Activated CD4-positive, alpha-beta memory T cell treated with anti-CD3 and anti-CD28 coated beads, Interleukin-2, amount 10 ng/mL, durations not matched to agents 7 days and 5 days (primary cell): ENCODE measurements at regions not wholly inside any gene's neighbourhood (a gene's known extent, or its start where the extent isn't known, plus 50 kb on each side); places are given as distances from the start of the nearest gene placed in this dataset.

Experiments
- CTCF ChIA-PET: fragments of 350-600 bp; sonication (Branson Sonifier 250); formaldehyde crosslinking; loops from one replicate; lab custom pipeline; 2021; ENCODE audit warnings: antibody characterized with exemption, inconsistent platforms; lab: Charles Lee
- POLR2A ChIA-PET: fragments of 350-600 bp; sonication (Branson Sonifier 250); formaldehyde crosslinking; loops from one replicate; lab custom pipeline; 2021; ENCODE audit warnings: antibody characterized with exemption; lab: Charles Lee
- DNase-seq: peaks from one replicate; pipeline ENCODE4 v3.0.0-alpha.2; 2020
- H3K27ac Mint-ChIP-seq: one replicate; pipeline ENCODE4 v1.8.0; 2021; ENCODE audit warnings: mild to moderate bottlenecking, mixed read lengths
- H3K27me3 Mint-ChIP-seq: one replicate; pipeline ENCODE4 v1.8.0; 2021; ENCODE audit warnings: mixed read lengths
- H3K36me3 Mint-ChIP-seq: one replicate; pipeline ENCODE4 v1.8.0; 2021; ENCODE audit warnings: low read depth, mixed read lengths
- H3K4me1 Mint-ChIP-seq: one replicate; pipeline ENCODE4 v1.8.0; 2021; ENCODE audit warnings: mixed read lengths
- H3K4me3 Mint-ChIP-seq: one replicate; pipeline ENCODE4 v1.8.0; 2021; ENCODE audit warnings: mild to moderate bottlenecking, mixed read lengths
- H3K9me3 Mint-ChIP-seq: one replicate; pipeline ENCODE4 v1.8.0; 2021; ENCODE audit warnings: mixed read lengths

DNA sequence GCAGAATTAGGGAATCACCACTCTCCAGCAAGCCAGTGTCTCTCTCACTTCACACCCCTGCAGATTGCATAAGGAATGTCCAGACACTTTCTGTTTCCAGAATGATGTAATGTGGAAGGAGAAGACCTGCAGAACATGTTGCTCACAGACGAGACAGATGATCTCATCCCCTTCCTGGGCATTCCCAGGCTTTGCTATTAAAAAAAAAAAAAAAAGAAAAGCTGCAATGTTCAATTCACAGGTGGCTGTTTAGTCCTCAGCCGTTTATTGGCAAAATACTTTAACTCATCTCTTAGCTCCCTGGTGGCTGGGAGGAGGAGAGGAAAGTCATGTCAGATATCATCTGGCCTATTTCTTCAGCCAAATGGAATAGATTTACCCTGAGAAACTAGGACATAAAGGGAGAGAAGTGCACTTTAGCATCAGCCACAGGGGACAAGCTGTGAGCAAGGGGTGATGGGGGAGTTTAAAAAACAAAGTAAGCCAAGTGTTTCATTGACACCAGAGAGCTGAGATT lies 95.9 kb upstream of the TNC start:
- Mint-ChIP-seq H3K27me3 (peaks cover 20% of the 10 kb centered on the region), H3K36me3 (no peaks in the 10 kb centered on the region), H3K27ac (no peak overlapping the region), H3K4me1 (peaks cover 18% of the 10 kb centered on the region), H3K4me3 (no peak overlapping the region), H3K9me3 (no peaks in the 10 kb centered on the region)
- POLR2A ChIA-PET = no interaction called here
- DNase-seq = no peak
- CTCF ChIA-PET = no interaction called here

GRCh38 chr9:115216873-115217272 lies 98.9 kb upstream of the TNC start:
- no peaks in the 10 kb centered on the region for H3K4me1 Mint-ChIP-seq
- ChIA-PET CTCF (no interaction called here), POLR2A (no interaction called here)
- H3K36me3 Mint-ChIP-seq = no peaks in the 10 kb centered on the region
- H3K9me3 Mint-ChIP-seq = no peaks in the 10 kb centered on the region
- H3K27me3 Mint-ChIP-seq = peaks cover 14% of the 10 kb centered on the region
- DNase-seq = no peak
- H3K4me3 Mint-ChIP-seq = no peak overlapping the region
- no peak overlapping the region for H3K27ac Mint-ChIP-seq

- DNase-seq = no peak
- ChIA-PET CTCF (no interaction called here), POLR2A (interaction anchor here (0.8 kb wide), 1 partner anchor 10 kb away, joined by 3 read pairs; no protein-coding TSS in a partner anchor)
- H3K36me3 Mint-ChIP-seq = no peaks in the 10 kb centered on the region
- H3K4me1 Mint-ChIP-seq = no peaks in the 10 kb centered on the region
- no peak overlapping the region for H3K27ac Mint-ChIP-seq
- H3K9me3 Mint-ChIP-seq = no peaks in the 10 kb centered on the region
- H3K27me3 Mint-ChIP-seq = peaks cover 26% of the 10 kb centered on the region
- no peak overlapping the region for H3K4me3 Mint-ChIP-seq
These were observed 102.5 kb upstream of the TNC start for GRCh38 chr9:115220319-115221005.

GRCh38 chr9:115223471-115223870 lies 105.5 kb upstream of the TNC start:
- POLR2A ChIA-PET = no interaction called here
- no peaks in the 10 kb centered on the region for H3K36me3 Mint-ChIP-seq
- H3K27me3 Mint-ChIP-seq = peaks cover 24% of the 10 kb centered on the region
- H3K9me3 Mint-ChIP-seq = no peaks in the 10 kb centered on the region
- H3K4me1 Mint-ChIP-seq = no peaks in the 10 kb centered on the region
- H3K4me3 Mint-ChIP-seq = no peak overlapping the region
- DNase-seq = no peak
- CTCF ChIA-PET = no interaction called here
- H3K27ac Mint-ChIP-seq = no peak overlapping the region

- Mint-ChIP-seq H3K36me3 (no peaks in the 10 kb centered on the region), H3K9me3 (no peaks in the 10 kb centered on the region), H3K27ac (no peak overlapping the region), H3K4me3 (no peak overlapping the region), H3K27me3 (peaks cover 26% of the 10 kb centered on the region), H3K4me1 (no peaks in the 10 kb centered on the region)
- CTCF ChIA-PET = no interaction called here
- no peak for DNase-seq
- POLR2A ChIA-PET = no interaction called here
These were observed 107.6 kb upstream of the TNC start for GRCh38 chr9:115225459-115226116.

DNA sequence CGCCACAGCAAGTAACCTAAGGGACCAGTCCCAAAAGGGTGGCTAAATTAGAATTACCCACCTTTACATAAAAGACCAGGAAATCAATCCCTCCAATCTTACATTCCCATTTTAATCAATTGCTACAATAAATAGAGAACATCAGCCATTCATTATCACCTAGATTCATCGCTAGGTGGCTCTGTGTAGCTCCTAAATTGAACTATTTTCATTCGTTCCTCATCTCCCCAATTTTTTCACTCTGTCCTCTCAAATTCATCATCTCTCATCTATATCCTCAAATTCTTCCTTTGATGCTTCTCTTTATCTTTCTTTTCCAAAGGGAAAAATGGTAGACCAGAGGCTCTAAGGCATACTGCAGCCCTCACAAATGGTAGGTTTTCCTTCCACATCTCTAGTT lies 108.2 kb upstream of the TNC start:
- peaks cover 26% of the 10 kb centered on the region for H3K27me3 Mint-ChIP-seq
- no peak overlapping the region for H3K4me3 Mint-ChIP-seq
- ChIA-PET POLR2A (no interaction called here), CTCF (no interaction called here)
- no peaks in the 10 kb centered on the region for H3K4me1 Mint-ChIP-seq
- DNase-seq = no peak
- H3K36me3 Mint-ChIP-seq = no peaks in the 10 kb centered on the region
- H3K9me3 Mint-ChIP-seq = no peaks in the 10 kb centered on the region
- H3K27ac Mint-ChIP-seq = no peak overlapping the region

GRCh38 chr9:115229496-115229895 lies 111.5 kb upstream of the TNC start:
- ChIA-PET CTCF (no interaction called here), POLR2A (no interaction called here)
- no peak overlapping the region for H3K4me3 Mint-ChIP-seq
- no peak for DNase-seq
- peaks cover 12% of the 10 kb centered on the region for H3K27me3 Mint-ChIP-seq
- H3K4me1 Mint-ChIP-seq = no peaks in the 10 kb centered on the region
- no peak overlapping the region for H3K27ac Mint-ChIP-seq
- no peaks in the 10 kb centered on the region for H3K9me3 Mint-ChIP-seq
- H3K36me3 Mint-ChIP-seq = no peaks in the 10 kb centered on the region

GRCh38 chr9:115230924-115231515 lies 113.1 kb upstream of the TNC start:
- H3K4me1 Mint-ChIP-seq = no peaks in the 10 kb centered on the region
- no peak overlapping the region for H3K4me3 Mint-ChIP-seq
- POLR2A ChIA-PET = no interaction called here
- H3K36me3 Mint-ChIP-seq = no peaks in the 10 kb centered on the region
- no peaks in the 10 kb centered on the region for H3K9me3 Mint-ChIP-seq
- peaks cover 13% of the 10 kb centered on the region for H3K27me3 Mint-ChIP-seq
- no peak overlapping the region for H3K27ac Mint-ChIP-seq
- no peak for DNase-seq
- CTCF ChIA-PET = no interaction called here

GRCh38 chr9:115232181-115232774 lies 114.3 kb upstream of the TNC start:
- no peak overlapping the region for H3K4me3 Mint-ChIP-seq
- DNase-seq = no peak
- ChIA-PET CTCF (no interaction called here), POLR2A (no interaction called here)
- H3K27ac Mint-ChIP-seq = no peak overlapping the region
- no peaks in the 10 kb centered on the region for H3K4me1 Mint-ChIP-seq
- H3K36me3 Mint-ChIP-seq = no peaks in the 10 kb centered on the region
- H3K27me3 Mint-ChIP-seq = peaks cover 18% of the 10 kb centered on the region
- H3K9me3 Mint-ChIP-seq = no peaks in the 10 kb centered on the region

- DNase-seq = no peak
- Mint-ChIP-seq H3K9me3 (no peaks in the 10 kb centered on the region), H3K36me3 (no peaks in the 10 kb centered on the region), H3K27ac (no peak overlapping the region), H3K4me3 (no peak overlapping the region), H3K27me3 (peaks cover 22% of the 10 kb centered on the region), H3K4me1 (no peaks in the 10 kb centered on the region)
- POLR2A ChIA-PET = no interaction called here
- CTCF ChIA-PET = no interaction called here
These were observed 116.1 kb upstream of the TNC start for GRCh38 chr9:115234094-115234493.

DNA sequence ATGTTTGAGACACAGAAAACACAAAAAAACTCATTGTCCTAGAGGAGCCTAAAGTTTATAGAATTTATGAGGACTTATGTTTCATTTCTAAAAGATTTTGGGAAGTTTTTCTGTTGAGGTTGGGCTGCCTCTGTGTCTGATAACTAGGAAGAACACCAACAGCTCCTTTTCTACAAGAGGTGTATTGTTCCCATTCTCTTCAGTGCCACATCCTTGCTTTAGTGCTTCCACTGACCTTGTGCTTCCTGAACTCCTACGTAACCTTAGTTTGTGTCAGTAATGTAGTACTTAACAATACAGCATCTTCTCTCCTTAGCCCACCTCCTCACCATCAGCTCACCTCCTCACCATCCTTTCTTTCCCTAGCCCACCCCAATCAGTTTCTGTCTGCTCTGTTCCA lies 117.3 kb upstream of the TNC start:
- Mint-ChIP-seq H3K27me3 (peaks cover 29% of the 10 kb centered on the region), H3K4me3 (no peak overlapping the region), H3K9me3 (no peaks in the 10 kb centered on the region), H3K36me3 (no peaks in the 10 kb centered on the region), H3K4me1 (no peaks in the 10 kb centered on the region), H3K27ac (no peak overlapping the region)
- ChIA-PET CTCF (no interaction called here), POLR2A (no interaction called here)
- DNase-seq = no peak

DNA sequence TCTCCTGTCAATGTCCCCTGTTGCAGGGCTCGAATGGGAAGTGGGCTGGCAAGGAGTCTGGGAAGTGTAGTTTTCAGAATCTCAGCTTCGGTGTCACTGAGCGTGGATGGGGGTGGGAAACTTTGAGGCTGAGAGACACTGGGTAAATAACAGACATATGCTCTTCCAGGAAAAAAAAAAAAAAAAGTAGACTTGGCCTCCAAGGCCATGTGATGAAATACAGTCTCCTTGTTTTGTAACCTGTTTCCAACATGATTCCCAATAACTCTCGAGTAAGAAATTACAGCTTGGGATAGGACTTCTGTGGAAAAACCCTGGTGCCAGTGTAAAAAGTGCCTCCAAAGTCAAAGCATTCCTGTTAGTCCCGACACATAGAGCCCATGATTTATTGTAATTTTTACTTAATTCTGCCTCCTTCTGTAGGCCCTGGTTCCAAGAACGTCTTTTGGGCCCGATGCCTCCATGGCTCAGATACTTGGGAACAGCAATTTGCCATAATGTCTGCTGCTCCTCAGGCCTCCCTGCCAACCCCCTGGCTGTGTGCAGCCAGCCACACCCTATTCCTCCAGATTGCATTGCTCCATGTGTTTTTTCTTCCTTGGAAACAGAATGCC lies 119.5 kb upstream of the TNC start:
- Mint-ChIP-seq H3K36me3 (no peaks in the 10 kb centered on the region), H3K4me1 (no peaks in the 10 kb centered on the region), H3K27me3 (peaks cover 27% of the 10 kb centered on the region), H3K27ac (no peak overlapping the region), H3K9me3 (no peaks in the 10 kb centered on the region), H3K4me3 (no peak overlapping the region)
- no peak for DNase-seq
- ChIA-PET CTCF (no interaction called here), POLR2A (no interaction called here)

DNA sequence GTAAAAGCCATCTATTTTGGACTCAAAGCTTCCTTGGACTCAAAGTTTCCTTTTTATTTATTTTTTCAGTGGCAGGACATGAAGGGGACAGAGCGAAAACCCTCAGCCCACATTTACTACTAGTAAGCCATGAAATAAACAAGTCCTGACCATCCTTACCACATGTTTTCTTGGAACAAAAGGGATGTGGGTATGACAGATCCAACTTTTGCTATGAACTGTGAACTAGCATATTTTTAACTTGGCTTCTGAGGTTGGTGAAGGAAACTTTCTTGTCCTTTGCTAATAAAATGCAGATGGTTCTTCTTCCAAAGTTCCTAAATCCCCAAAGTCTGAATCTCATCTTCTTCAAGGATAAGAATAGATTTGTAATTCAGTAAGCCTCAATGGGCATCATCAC lies 122.7 kb upstream of the TNC start:
- Mint-ChIP-seq H3K27me3 (peaks cover 26% of the 10 kb centered on the region), H3K4me1 (no peaks in the 10 kb centered on the region), H3K27ac (no peak overlapping the region), H3K4me3 (no peak overlapping the region), H3K36me3 (no peaks in the 10 kb centered on the region), H3K9me3 (no peaks in the 10 kb centered on the region)
- DNase-seq = no peak
- ChIA-PET CTCF (no interaction called here), POLR2A (no interaction called here)
